H9 (cell line): ENCODE measurements at regions not wholly inside any gene's neighbourhood (a gene's known extent, or its start where the extent isn't known, plus 50 kb on each side); places are given as distances from the start of the nearest gene placed in this dataset.

Experiments
- DNase-seq: peaks from one replicate; pipeline ENCODE4 v3.0.0-alpha.2; 2017
- H2AFZ ChIP-seq: one replicate; pipeline ENCODE4 v1.6.1; 2013; ENCODE audit warnings: mild to moderate bottlenecking, low read length, control low read depth, moderate library complexity
- H2AK5ac ChIP-seq: 2 replicates; pipeline ENCODE4 v1.6.1; 2013; ENCODE audit warnings: low read length, control low read depth, mixed read lengths; ENCODE audit not compliant: insufficient read length
- H2BK120ac ChIP-seq: one replicate; pipeline ENCODE4 v1.6.1; 2013; ENCODE audit warnings: low read depth, mild to moderate bottlenecking, low read length, control low read depth, inconsistent platforms; ENCODE audit not compliant: poor library complexity, severe bottlenecking
- H2BK12ac ChIP-seq: 2 replicates; pipeline ENCODE4 v1.6.1; 2013; ENCODE audit warnings: low read length, control low read depth, mixed read lengths, low read depth; ENCODE audit not compliant: insufficient read length
- H2BK15ac ChIP-seq: 2 replicates; pipeline ENCODE4 v1.6.1; 2013; ENCODE audit warnings: low read depth, low read length, control low read depth
- H2BK20ac ChIP-seq: one replicate; pipeline ENCODE4 v1.6.1; 2013; ENCODE audit warnings: low read depth, mild to moderate bottlenecking, low read length, control low read depth, inconsistent platforms; ENCODE audit not compliant: poor library complexity, severe bottlenecking
- H2BK5ac ChIP-seq: 2 replicates; pipeline ENCODE4 v1.6.1; 2013; ENCODE audit warnings: low read length, control low read depth, mixed read lengths; ENCODE audit not compliant: insufficient read length
- H3K14ac ChIP-seq: 2 replicates; pipeline ENCODE4 v1.6.1; 2013; ENCODE audit warnings: low read length, control low read depth; ENCODE audit not compliant: insufficient read depth
- H3K18ac ChIP-seq: 2 replicates; pipeline ENCODE4 v1.6.1; 2013; ENCODE audit warnings: low read depth, mild to moderate bottlenecking, mixed read lengths, low read length, control low read depth; ENCODE audit not compliant: insufficient read length
- H3K23ac ChIP-seq: 2 replicates; pipeline ENCODE4 v1.6.1; 2013; ENCODE audit warnings: low read length, control low read depth, mixed read lengths, low read depth; ENCODE audit not compliant: insufficient read length
- H3K23me2 ChIP-seq: 2 replicates; pipeline ENCODE4 v1.6.1; 2013; ENCODE audit warnings: low read depth, mild to moderate bottlenecking, mixed read lengths, low read length, control low read depth; ENCODE audit not compliant: insufficient read length, poor library complexity, severe bottlenecking
- H3K27ac ChIP-seq: 2 replicates; pipeline ENCODE4 v1.5.1; 2013; ENCODE audit warnings: low read length, control low read depth, mixed read lengths, low read depth; ENCODE audit not compliant: insufficient read length
- H3K27me3 ChIP-seq: 2 replicates; pipeline ENCODE4 v1.6.1; 2013; ENCODE audit warnings: low read length, control low read depth, inconsistent platforms; ENCODE audit not compliant: insufficient read depth
- H3K4ac ChIP-seq: 2 replicates; pipeline ENCODE4 v1.6.1; 2013; ENCODE audit warnings: low read depth, mild to moderate bottlenecking, control low read depth, inconsistent platforms, low read length, moderate library complexity
- H3K4me1 ChIP-seq: 2 replicates; pipeline ENCODE4 v1.6.1; 2013; ENCODE audit warnings: low read length, control low read depth, inconsistent platforms; ENCODE audit not compliant: insufficient read depth
- H3K4me2 ChIP-seq: 2 replicates; pipeline ENCODE4 v1.6.1; 2013; ENCODE audit warnings: low read length, control low read depth, mixed read lengths; ENCODE audit not compliant: insufficient read length, insufficient read depth
- H3K56ac ChIP-seq: 2 replicates; pipeline ENCODE4 v1.6.1; 2013; ENCODE audit warnings: low read depth, mild to moderate bottlenecking, mixed read lengths, low read length, control low read depth; ENCODE audit not compliant: insufficient read length
- H3K79me1 ChIP-seq: 2 replicates; pipeline ENCODE4 v1.6.1; 2013; ENCODE audit warnings: low read depth, mild to moderate bottlenecking, moderate library complexity, low read length, control low read depth, inconsistent platforms; ENCODE audit not compliant: insufficient read depth, poor library complexity, severe bottlenecking
- H3K79me2 ChIP-seq: 2 replicates; pipeline ENCODE4 v1.6.1; 2013; ENCODE audit warnings: low read length, control low read depth, inconsistent platforms; ENCODE audit not compliant: insufficient read depth
- H3K9ac ChIP-seq: 2 replicates; pipeline ENCODE4 v1.6.1; 2013; ENCODE audit warnings: low read length, control low read depth, mixed read lengths; ENCODE audit not compliant: insufficient read length; ENCODE audit errors: extremely low read depth
- H3K9me3 ChIP-seq: one replicate; pipeline ENCODE4 v1.6.1; 2013; ENCODE audit warnings: low read depth, low read length, inconsistent platforms; ENCODE audit not compliant: control insufficient read depth
- H3T11ph ChIP-seq: one replicate; pipeline ENCODE4 v1.6.1; 2013; ENCODE audit warnings: mild to moderate bottlenecking, low read length, control low read depth, inconsistent platforms
- H4K20me1 ChIP-seq: one replicate; pipeline ENCODE4 v1.6.1; 2013; ENCODE audit not compliant: control insufficient read depth, insufficient read length, insufficient read depth
- H4K5ac ChIP-seq: 2 replicates; pipeline ENCODE4 v1.6.1; 2013; ENCODE audit warnings: low read depth, mild to moderate bottlenecking, mixed read lengths, low read length, control low read depth; ENCODE audit not compliant: insufficient read length
- H4K8ac ChIP-seq: replicated peaks from 2 replicates; pipeline ENCODE4 v1.6.1; 2013; ENCODE audit warnings: low read length, control low read depth, mixed read lengths, low read depth; ENCODE audit not compliant: insufficient read length
- H4K91ac ChIP-seq: 2 replicates; pipeline ENCODE4 v1.6.1; 2013; ENCODE audit warnings: low read depth, mild to moderate bottlenecking, moderate library complexity, mixed read lengths, low read length, control low read depth; ENCODE audit not compliant: insufficient read length
- H3K27ac Mint-ChIP-seq, 3 experiments: 2 replicates in 2 of 3; 3 replicates in 1 of 3; pipeline ENCODE4 v1.8.0; 2020 to 2021; ENCODE audit warnings: mixed read lengths in 3 of 3, mild to moderate bottlenecking in 1 of 3, moderate library complexity in 1 of 3
- H3K27me3 Mint-ChIP-seq: 2 replicates; pipeline ENCODE4 v1.8.0; 2021; ENCODE audit warnings: low read depth, mild to moderate bottlenecking, moderate library complexity, mixed read lengths
- H3K36me3 Mint-ChIP-seq, 3 experiments: 2 replicates in 2 of 3; 3 replicates in 1 of 3; pipeline ENCODE4 v1.8.0; 2020 to 2021; ENCODE audit warnings: low read depth in 3 of 3, mixed read lengths in 3 of 3; ENCODE audit not compliant: insufficient read depth in 1 of 3
- H3K4me1 Mint-ChIP-seq, 2 experiments: 2 replicates each; pipeline ENCODE4 v1.8.0; 2020; ENCODE audit warnings: mixed read lengths in 2 of 2
- H3K4me3 Mint-ChIP-seq, 2 experiments: 2 replicates in 1 of 2; 3 replicates in 1 of 2; pipeline ENCODE4 v1.8.0; 2020 to 2021; ENCODE audit warnings: mild to moderate bottlenecking in 2 of 2, mixed read lengths in 2 of 2, moderate library complexity in 1 of 2
- H3K9me3 Mint-ChIP-seq, 2 experiments: 2 replicates in 1 of 2; 3 replicates in 1 of 2; pipeline ENCODE4 v1.8.0; 2020; ENCODE audit warnings: mild to moderate bottlenecking in 2 of 2, mixed read lengths in 2 of 2, moderate library complexity in 1 of 2
- CTCF ChIP-seq: fragments of 200-600 bp; sonication (generic); conservative IDR thresholded peaks from 3 replicates; pipeline ENCODE4 v1.8.0; 2021; ENCODE audit warnings: antibody characterized with exemption, mild to moderate bottlenecking
- WGBS: extraction: QIAGEN DNeasy Blood & Tissue Kit; methylation state at CpG from one replicate; pipeline ENCODE4 v1.1.7; 2013; ENCODE audit warnings: missing lambda C conversion rate, low lambda C conversion rate, mixed read lengths; ENCODE audit not compliant: insufficient read length; ENCODE audit errors: extremely low coverage; 5-methylcytosine and 5-hydroxymethylcytosine counted together

GRCh38 chr5:74296685-74297408 lies 343.7 kb downstream of the ENC1 start:
- Histone ChIP-seq H3K79me2 (no peaks in the 10 kb centered on the region), H2BK12ac (no peak overlapping the region), H3K56ac (no peak overlapping the region), H3K23me2 (no peaks in the 10 kb centered on the region), H3K23ac (no peak overlapping the region), H2AK5ac (no peak overlapping the region), H4K20me1 (no peaks in the 10 kb centered on the region), H2BK15ac (no peak overlapping the region), H3K9me3 (no peaks in the 10 kb centered on the region), H3K14ac (no peak overlapping the region), H2BK20ac (no peak overlapping the region), H4K91ac (no peak overlapping the region), H3K9ac (no peak overlapping the region), H3K4me1 (no peaks in the 10 kb centered on the region), H2BK120ac (no peak overlapping the region), H3K79me1 (no peaks in the 10 kb centered on the region), H3K18ac (no peak overlapping the region), H2BK5ac (no peak overlapping the region), H3K4me2 (no peak overlapping the region), H3K27me3 (no peaks in the 10 kb centered on the region), H3K27ac (no peak overlapping the region), H3K4ac (no peak overlapping the region), H4K5ac (no peak overlapping the region), H3T11ph (no peak overlapping the region), H4K8ac (no peak overlapping the region), H2AFZ (no peak overlapping the region)
- H3K27me3 Mint-ChIP-seq, result no peaks in the 10 kb centered on the region
- no peak for DNase-seq
- no CpG with 5 or more reads among the region's 9 CpGs for WGBS
- TF ChIP-seq CTCF, result no peak
- H3K36me3 Mint-ChIP-seq, result no peaks in the 10 kb centered on the region
- H3K4me3 Mint-ChIP-seq, result no peak overlapping the region
- no peak overlapping the region for H3K27ac Mint-ChIP-seq
- H3K9me3 Mint-ChIP-seq, result no peaks in the 10 kb centered on the region; a peak in 1 of 5 replicates
- H3K4me1 Mint-ChIP-seq, result no peaks in the 10 kb centered on the region
